A549 (cell line): ENCODE measurements at regions not wholly inside any gene's neighbourhood (a gene's known extent, or its start where the extent isn't known, plus 50 kb on each side); places are given as distances from the start of the nearest gene placed in this dataset.

Source experiments
- EP300 ChIP-seq, 2 experiments: fragments of >200 bp; sonication (Bioruptor Twin); formaldehyde crosslinking; IDR thresholded peaks; 2 replicates in 1 of 2; 3 replicates in 1 of 2; pipeline ENCODE4 v1.6.1; 2016 to 2017
- HMGXB4 ChIP-seq: fragments of 250-450 bp; sonication (Bioruptor Pico); IDR thresholded peaks from 2 replicates; pipeline ENCODE4 v1.5.0; 2021; ENCODE audit warnings: mild to moderate bottlenecking, moderate library complexity, borderline replicate concordance
- MYC ChIP-seq: IDR thresholded peaks from 2 replicates; pipeline ENCODE4 v1.6.1; 2012; ENCODE audit warnings: mild to moderate bottlenecking, inconsistent platforms, low read length, improper control_type of control experiment, borderline replicate concordance
- TF ChIP-seq, protein P1 (sequence below): fragments of >200 bp; sonication (Bioruptor Twin); formaldehyde crosslinking; IDR thresholded peaks from 3 replicates; pipeline ENCODE4 v1.5.1; 2016

- TF ChIP-seq, protein P1, sequence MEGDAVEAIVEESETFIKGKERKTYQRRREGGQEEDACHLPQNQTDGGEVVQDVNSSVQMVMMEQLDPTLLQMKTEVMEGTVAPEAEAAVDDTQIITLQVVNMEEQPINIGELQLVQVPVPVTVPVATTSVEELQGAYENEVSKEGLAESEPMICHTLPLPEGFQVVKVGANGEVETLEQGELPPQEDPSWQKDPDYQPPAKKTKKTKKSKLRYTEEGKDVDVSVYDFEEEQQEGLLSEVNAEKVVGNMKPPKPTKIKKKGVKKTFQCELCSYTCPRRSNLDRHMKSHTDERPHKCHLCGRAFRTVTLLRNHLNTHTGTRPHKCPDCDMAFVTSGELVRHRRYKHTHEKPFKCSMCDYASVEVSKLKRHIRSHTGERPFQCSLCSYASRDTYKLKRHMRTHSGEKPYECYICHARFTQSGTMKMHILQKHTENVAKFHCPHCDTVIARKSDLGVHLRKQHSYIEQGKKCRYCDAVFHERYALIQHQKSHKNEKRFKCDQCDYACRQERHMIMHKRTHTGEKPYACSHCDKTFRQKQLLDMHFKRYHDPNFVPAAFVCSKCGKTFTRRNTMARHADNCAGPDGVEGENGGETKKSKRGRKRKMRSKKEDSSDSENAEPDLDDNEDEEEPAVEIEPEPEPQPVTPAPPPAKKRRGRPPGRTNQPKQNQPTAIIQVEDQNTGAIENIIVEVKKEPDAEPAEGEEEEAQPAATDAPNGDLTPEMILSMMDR: no peak
- no peak for TF ChIP-seq EP300 (IDR thresholded peaks at IDR 0.05)
- no peak for TF ChIP-seq HMGXB4 (CRISPR knock-in tag)
- no peak for TF ChIP-seq MYC
Measured at GRCh38 chr5:159412284-159413046, 82.2 kb upstream of the IL12B start.
